ENCODE measurements at regions not wholly inside any gene's neighbourhood (a gene's known extent, or its start where the extent isn't known, plus 50 kb on each side); places are given as distances from the start of the nearest gene placed in this dataset.

DNA sequence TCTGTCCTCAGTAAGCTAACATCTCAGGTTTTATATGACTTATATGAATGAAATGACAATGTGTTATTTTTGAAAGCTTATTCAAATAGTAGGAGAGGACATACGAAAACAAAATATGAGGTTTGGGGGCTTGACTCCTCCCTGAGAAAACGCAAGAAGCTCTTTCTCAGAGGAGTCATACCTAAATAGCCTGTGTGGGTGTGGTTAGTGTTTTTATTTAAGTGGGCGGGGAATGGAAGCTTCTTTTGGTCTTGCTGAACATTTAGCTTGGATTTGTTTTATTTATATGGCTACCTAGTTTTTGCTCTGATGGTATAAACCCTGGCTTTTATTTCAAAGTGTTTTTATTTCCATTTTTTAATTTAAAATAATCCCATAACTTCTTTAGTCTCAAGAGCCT, 72.1 kb upstream of the DSG1 start:
- TF ChIP-seq CTCF (IDR thresholded peaks at IDR 0.05) (no peak), POLR2AphosphoS5 (IDR thresholded peaks at IDR 0.05) (no peak), POLR2A (IDR thresholded peaks at IDR 0.05) (no peak)

All from prostate gland (tissue), 2 donors.